ENCODE measurements at regions not wholly inside any gene's neighbourhood (a gene's known extent, or its start where the extent isn't known, plus 50 kb on each side); places are given as distances from the start of the nearest gene placed in this dataset.

DNA sequence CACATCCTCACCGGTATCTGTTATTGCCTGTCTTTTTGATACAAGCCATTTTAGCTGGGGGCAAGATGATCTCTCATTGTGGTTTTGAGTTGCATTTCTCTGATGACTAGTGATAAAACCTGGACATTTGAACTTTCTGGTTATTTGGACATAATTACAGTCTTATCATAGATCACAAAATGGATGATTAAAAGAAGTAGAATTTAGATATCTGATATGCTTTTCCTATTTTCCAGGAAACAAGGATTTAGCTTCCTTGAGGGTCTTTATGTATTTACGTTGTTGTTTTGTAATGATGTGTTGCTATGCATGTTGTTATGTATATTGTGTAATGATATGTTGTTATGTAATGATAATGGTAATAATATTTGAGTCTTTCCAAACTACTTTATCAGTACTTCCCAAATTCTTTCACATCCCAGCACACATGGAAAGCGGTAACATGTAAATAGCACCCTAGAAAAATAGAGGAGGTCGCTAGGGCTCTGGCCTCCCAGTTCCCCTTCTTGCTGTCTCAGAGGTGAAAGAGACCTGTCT, 53.8 kb downstream of the GJD2 start:
- no peak for ATAC-seq

DNA sequence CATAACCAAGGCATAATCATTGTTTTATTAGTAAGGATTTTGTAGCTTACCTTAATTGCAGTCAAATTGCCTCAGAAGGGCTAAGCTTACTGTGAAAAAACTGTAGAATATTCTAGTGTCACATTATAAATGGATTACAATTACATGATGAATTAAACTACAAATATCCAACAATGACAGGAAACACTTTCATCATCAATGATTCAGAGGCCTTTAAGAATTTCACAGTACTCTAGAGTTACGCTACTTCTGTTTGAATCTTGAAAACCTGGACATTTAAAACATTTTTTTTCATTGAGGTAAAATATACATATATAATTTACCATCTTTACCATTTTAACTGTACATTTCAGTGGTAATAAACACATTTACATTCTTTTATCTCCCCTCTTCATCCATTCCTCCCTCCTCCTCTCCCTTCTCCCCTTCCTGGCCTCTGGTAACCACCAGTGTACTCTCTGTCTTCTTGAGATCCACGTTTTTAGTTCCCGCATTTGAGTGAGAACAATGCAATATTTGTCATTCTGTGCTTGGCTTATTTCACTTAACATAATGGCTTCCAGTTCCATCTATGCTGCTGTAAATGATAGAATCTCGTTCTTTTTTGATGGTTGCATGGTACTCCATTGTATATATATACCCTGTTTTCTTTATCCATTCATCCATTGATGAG, 54.7 kb downstream of the GJD2 start:
- no peak for ATAC-seq
- TF ChIP-seq, protein P1, sequence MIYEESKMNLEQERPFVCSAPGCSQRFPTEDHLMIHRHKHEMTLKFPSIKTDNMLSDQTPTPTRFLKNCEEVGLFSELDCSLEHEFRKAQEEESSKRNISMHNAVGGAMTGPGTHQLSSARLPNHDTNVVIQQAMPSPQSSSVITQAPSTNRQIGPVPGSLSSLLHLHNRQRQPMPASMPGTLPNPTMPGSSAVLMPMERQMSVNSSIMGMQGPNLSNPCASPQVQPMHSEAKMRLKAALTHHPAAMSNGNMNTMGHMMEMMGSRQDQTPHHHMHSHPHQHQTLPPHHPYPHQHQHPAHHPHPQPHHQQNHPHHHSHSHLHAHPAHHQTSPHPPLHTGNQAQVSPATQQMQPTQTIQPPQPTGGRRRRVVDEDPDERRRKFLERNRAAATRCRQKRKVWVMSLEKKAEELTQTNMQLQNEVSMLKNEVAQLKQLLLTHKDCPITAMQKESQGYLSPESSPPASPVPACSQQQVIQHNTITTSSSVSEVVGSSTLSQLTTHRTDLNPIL (CRISPR knock-in tag; IDR thresholded peaks at IDR 0.05; ENCODE audit: low read depth), result no peak

More for the DNA sequence above, 53.8 kb downstream of the GJD2 start:
- no peak for TF ChIP-seq TOX (CRISPR knock-in tag; IDR thresholded peaks at IDR 0.05; ENCODE audit: borderline replicate concordance)
- no peak for TF ChIP-seq BACH2 (CRISPR knock-in tag; IDR thresholded peaks at IDR 0.05; ENCODE audit: borderline replicate concordance)
- TF ChIP-seq, protein P2, sequence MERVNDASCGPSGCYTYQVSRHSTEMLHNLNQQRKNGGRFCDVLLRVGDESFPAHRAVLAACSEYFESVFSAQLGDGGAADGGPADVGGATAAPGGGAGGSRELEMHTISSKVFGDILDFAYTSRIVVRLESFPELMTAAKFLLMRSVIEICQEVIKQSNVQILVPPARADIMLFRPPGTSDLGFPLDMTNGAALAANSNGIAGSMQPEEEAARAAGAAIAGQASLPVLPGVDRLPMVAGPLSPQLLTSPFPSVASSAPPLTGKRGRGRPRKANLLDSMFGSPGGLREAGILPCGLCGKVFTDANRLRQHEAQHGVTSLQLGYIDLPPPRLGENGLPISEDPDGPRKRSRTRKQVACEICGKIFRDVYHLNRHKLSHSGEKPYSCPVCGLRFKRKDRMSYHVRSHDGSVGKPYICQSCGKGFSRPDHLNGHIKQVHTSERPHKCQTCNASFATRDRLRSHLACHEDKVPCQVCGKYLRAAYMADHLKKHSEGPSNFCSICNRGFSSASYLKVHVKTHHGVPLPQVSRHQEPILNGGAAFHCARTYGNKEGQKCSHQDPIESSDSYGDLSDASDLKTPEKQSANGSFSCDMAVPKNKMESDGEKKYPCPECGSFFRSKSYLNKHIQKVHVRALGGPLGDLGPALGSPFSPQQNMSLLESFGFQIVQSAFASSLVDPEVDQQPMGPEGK (CRISPR knock-in tag; IDR thresholded peaks at IDR 0.05; ENCODE audit: borderline replicate concordance), result no peak
- no peak for TF ChIP-seq ZFP3 (CRISPR knock-in tag; IDR thresholded peaks at IDR 0.05)
- no peak for TF ChIP-seq TCF4 (CRISPR knock-in tag; IDR thresholded peaks at IDR 0.05; ENCODE audit: borderline replicate concordance)
- TF ChIP-seq, protein P1 (CRISPR knock-in tag; IDR thresholded peaks at IDR 0.05; ENCODE audit: low read depth), result no peak
- TF ChIP-seq ISL1 (CRISPR knock-in tag; IDR thresholded peaks at IDR 0.05), result no peak
- no peak for TF ChIP-seq PPARA (CRISPR knock-in tag; IDR thresholded peaks at IDR 0.05; ENCODE audit: borderline replicate concordance)
- TF ChIP-seq CSDC2 (CRISPR knock-in tag; IDR thresholded peaks at IDR 0.05), result no peak
- TF ChIP-seq, protein P3, sequence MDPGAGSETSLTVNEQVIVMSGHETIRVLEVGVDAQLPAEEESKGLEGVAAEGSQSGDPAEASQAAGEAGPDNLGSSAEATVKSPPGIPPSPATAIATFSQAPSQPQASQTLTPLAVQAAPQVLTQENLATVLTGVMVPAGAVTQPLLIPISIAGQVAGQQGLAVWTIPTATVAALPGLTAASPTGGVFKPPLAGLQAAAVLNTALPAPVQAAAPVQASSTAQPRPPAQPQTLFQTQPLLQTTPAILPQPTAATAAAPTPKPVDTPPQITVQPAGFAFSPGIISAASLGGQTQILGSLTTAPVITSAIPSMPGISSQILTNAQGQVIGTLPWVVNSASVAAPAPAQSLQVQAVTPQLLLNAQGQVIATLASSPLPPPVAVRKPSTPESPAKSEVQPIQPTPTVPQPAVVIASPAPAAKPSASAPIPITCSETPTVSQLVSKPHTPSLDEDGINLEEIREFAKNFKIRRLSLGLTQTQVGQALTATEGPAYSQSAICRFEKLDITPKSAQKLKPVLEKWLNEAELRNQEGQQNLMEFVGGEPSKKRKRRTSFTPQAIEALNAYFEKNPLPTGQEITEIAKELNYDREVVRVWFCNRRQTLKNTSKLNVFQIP (CRISPR knock-in tag; IDR thresholded peaks at IDR 0.05; ENCODE audit: borderline replicate concordance, low read depth), result no peak

DNA sequence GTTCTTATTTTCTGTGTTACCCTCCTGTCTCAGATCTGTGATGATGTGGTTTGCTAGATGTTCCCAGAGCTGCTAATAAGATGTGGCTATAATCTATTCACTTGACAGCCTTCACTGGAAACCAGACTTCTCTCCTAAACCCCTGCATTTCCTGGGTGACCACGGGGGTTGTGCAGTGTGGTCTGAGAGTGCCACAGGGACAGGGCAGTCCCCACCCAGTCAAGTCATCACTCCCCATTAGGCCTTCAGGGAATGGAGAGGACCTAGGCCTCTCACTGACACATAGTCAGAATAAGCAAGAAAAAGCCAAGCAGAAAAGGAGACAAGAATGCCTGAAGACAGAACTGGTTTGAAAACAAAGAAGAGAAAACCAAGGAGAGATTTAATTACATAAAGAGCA, 58.3 kb downstream of the GJD2 start:
- ATAC-seq, result no peak
- TF ChIP-seq ZNF8 (CRISPR knock-in tag; IDR thresholded peaks at IDR 0.05), result no peak
- no peak for TF ChIP-seq RARB (CRISPR knock-in tag; IDR thresholded peaks at IDR 0.05)
- TF ChIP-seq, protein P2 (CRISPR knock-in tag; IDR thresholded peaks at IDR 0.05; ENCODE audit: borderline replicate concordance), result no peak
- no peak for TF ChIP-seq ZC3H10 (CRISPR knock-in tag; IDR thresholded peaks at IDR 0.05)
- TF ChIP-seq, protein P4, sequence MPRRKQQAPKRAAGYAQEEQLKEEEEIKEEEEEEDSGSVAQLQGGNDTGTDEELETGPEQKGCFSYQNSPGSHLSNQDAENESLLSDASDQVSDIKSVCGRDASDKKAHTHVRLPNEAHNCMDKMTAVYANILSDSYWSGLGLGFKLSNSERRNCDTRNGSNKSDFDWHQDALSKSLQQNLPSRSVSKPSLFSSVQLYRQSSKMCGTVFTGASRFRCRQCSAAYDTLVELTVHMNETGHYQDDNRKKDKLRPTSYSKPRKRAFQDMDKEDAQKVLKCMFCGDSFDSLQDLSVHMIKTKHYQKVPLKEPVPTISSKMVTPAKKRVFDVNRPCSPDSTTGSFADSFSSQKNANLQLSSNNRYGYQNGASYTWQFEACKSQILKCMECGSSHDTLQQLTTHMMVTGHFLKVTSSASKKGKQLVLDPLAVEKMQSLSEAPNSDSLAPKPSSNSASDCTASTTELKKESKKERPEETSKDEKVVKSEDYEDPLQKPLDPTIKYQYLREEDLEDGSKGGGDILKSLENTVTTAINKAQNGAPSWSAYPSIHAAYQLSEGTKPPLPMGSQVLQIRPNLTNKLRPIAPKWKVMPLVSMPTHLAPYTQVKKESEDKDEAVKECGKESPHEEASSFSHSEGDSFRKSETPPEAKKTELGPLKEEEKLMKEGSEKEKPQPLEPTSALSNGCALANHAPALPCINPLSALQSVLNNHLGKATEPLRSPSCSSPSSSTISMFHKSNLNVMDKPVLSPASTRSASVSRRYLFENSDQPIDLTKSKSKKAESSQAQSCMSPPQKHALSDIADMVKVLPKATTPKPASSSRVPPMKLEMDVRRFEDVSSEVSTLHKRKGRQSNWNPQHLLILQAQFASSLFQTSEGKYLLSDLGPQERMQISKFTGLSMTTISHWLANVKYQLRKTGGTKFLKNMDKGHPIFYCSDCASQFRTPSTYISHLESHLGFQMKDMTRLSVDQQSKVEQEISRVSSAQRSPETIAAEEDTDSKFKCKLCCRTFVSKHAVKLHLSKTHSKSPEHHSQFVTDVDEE (CRISPR knock-in tag; IDR thresholded peaks at IDR 0.05), result no peak
- TF ChIP-seq OSR1 (CRISPR knock-in tag; IDR thresholded peaks at IDR 0.05), result no peak
- no peak for TF ChIP-seq CSDC2 (CRISPR knock-in tag; IDR thresholded peaks at IDR 0.05)
- TF ChIP-seq, protein P3 (CRISPR knock-in tag; IDR thresholded peaks at IDR 0.05; ENCODE audit: borderline replicate concordance, low read depth), result no peak
- no peak for TF ChIP-seq SNAI2 (CRISPR knock-in tag; IDR thresholded peaks at IDR 0.05)
- TF ChIP-seq BACH2 (CRISPR knock-in tag; IDR thresholded peaks at IDR 0.05; ENCODE audit: borderline replicate concordance), result no peak
- TF ChIP-seq ZFP30 (CRISPR knock-in tag; IDR thresholded peaks at IDR 0.05), result no peak
- no peak for TF ChIP-seq ESRRG (CRISPR knock-in tag; IDR thresholded peaks at IDR 0.05)
- TF ChIP-seq ZNF70 (CRISPR knock-in tag; IDR thresholded peaks at IDR 0.05), result no peak
- TF ChIP-seq, protein P5, sequence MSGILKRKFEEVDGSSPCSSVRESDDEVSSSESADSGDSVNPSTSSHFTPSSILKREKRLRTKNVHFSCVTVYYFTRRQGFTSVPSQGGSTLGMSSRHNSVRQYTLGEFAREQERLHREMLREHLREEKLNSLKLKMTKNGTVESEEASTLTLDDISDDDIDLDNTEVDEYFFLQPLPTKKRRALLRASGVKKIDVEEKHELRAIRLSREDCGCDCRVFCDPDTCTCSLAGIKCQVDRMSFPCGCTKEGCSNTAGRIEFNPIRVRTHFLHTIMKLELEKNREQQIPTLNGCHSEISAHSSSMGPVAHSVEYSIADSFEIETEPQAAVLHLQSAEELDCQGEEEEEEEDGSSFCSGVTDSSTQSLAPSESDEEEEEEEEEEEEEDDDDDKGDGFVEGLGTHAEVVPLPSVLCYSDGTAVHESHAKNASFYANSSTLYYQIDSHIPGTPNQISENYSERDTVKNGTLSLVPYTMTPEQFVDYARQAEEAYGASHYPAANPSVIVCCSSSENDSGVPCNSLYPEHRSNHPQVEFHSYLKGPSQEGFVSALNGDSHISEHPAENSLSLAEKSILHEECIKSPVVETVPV (CRISPR knock-in tag; IDR thresholded peaks at IDR 0.05), result no peak
- TF ChIP-seq GLIS3 (CRISPR knock-in tag; IDR thresholded peaks at IDR 0.05), result no peak
- no peak for TF ChIP-seq PPARA (CRISPR knock-in tag; IDR thresholded peaks at IDR 0.05; ENCODE audit: borderline replicate concordance)
- no peak for TF ChIP-seq TCF4 (CRISPR knock-in tag; IDR thresholded peaks at IDR 0.05; ENCODE audit: borderline replicate concordance)
- no peak for TF ChIP-seq ARNTL (CRISPR knock-in tag; IDR thresholded peaks at IDR 0.05; ENCODE audit: borderline replicate concordance, low read depth)
- TF ChIP-seq ISL1 (CRISPR knock-in tag; IDR thresholded peaks at IDR 0.05), result no peak

All from SK-N-SH treated with all-trans-retinoic acid at 6 μM for 48 hours (cell line).